ENCODE measurements at regions not wholly inside any gene's neighbourhood (a gene's known extent, or its start where the extent isn't known, plus 50 kb on each side); places are given as distances from the start of the nearest gene placed in this dataset.
A peak's percentile ranks its signal among the peaks of the same experiment; 100 is the strongest.

- H3K36me3 ChIP-seq (ENCODE audit: low read depth): no peaks in the 10 kb centered on the region
- no peaks in the 10 kb centered on the region for H3K4me1 ChIP-seq (ENCODE audit: insufficient read depth, poor library complexity, severe bottlenecking)
- DNase-seq (ENCODE audit: low spot score) (no peak), ATAC-seq (ENCODE audit: low read depth) (no peak)
- H3K9me3 ChIP-seq (ENCODE audit: severe bottlenecking): no peaks in the 10 kb centered on the region
- peak; percentile 74 for TF ChIP-seq CTCF (IDR thresholded peaks at IDR 0.05; ENCODE audit: poor library complexity, severe bottlenecking)
- H3K27ac ChIP-seq (ENCODE audit: poor library complexity, severe bottlenecking): no peak overlapping the region
- H3K27me3 ChIP-seq (ENCODE audit: insufficient read depth, poor library complexity, severe bottlenecking): no peaks in the 10 kb centered on the region
- no peak overlapping the region for H3K4me3 ChIP-seq (ENCODE audit: severe bottlenecking)
These were observed 62.8 kb upstream of the EGFL6 start for GRCh38 chrX:13506574-13506973.

GRCh38 chrX:13502590-13502989, 66.8 kb upstream of the EGFL6 start:
- no peaks in the 10 kb centered on the region for H3K36me3 ChIP-seq (ENCODE audit: low read depth)
- H3K27ac ChIP-seq (ENCODE audit: poor library complexity, severe bottlenecking): no peak overlapping the region
- no peaks in the 10 kb centered on the region for H3K4me1 ChIP-seq (ENCODE audit: insufficient read depth, poor library complexity, severe bottlenecking)
- DNase-seq (ENCODE audit: low spot score) (no peak), ATAC-seq (ENCODE audit: low read depth) (no peak)
- TF ChIP-seq CTCF (IDR thresholded peaks at IDR 0.05; ENCODE audit: poor library complexity, severe bottlenecking): no peak
- H3K9me3 ChIP-seq (ENCODE audit: severe bottlenecking): no peaks in the 10 kb centered on the region
- no peak overlapping the region for H3K4me3 ChIP-seq (ENCODE audit: severe bottlenecking)
- no peaks in the 10 kb centered on the region for H3K27me3 ChIP-seq (ENCODE audit: insufficient read depth, poor library complexity, severe bottlenecking)

- no peak for TF ChIP-seq CTCF (IDR thresholded peaks at IDR 0.05; ENCODE audit: poor library complexity, severe bottlenecking)
- no peaks in the 10 kb centered on the region for H3K36me3 ChIP-seq (ENCODE audit: low read depth)
- no peaks in the 10 kb centered on the region for H3K4me1 ChIP-seq (ENCODE audit: insufficient read depth, poor library complexity, severe bottlenecking)
- no peaks in the 10 kb centered on the region for H3K27me3 ChIP-seq (ENCODE audit: insufficient read depth, poor library complexity, severe bottlenecking)
- no peak for DNase-seq (ENCODE audit: low spot score)
- H3K9me3 ChIP-seq (ENCODE audit: severe bottlenecking): no peaks in the 10 kb centered on the region
- H3K4me3 ChIP-seq (ENCODE audit: severe bottlenecking): no peak overlapping the region
- ATAC-seq (ENCODE audit: low read depth): no peak
- no peak overlapping the region for H3K27ac ChIP-seq (ENCODE audit: poor library complexity, severe bottlenecking)
These were observed 69.7 kb upstream of the EGFL6 start for GRCh38 chrX:13499736-13500135.

- DNase-seq (ENCODE audit: low spot score): no peak
- ATAC-seq (ENCODE audit: low read depth): no peak
- Histone ChIP-seq H3K27me3 (ENCODE audit: insufficient read depth, poor library complexity, severe bottlenecking) (no peaks in the 10 kb centered on the region), H3K9me3 (ENCODE audit: severe bottlenecking) (no peaks in the 10 kb centered on the region), H3K36me3 (ENCODE audit: low read depth) (no peaks in the 10 kb centered on the region), H3K27ac (ENCODE audit: poor library complexity, severe bottlenecking) (no peak overlapping the region), H3K4me3 (ENCODE audit: severe bottlenecking) (no peak overlapping the region), H3K4me1 (ENCODE audit: insufficient read depth, poor library complexity, severe bottlenecking) (no peaks in the 10 kb centered on the region)
- no peak for TF ChIP-seq CTCF (IDR thresholded peaks at IDR 0.05; ENCODE audit: poor library complexity, severe bottlenecking)
These were observed 71.2 kb upstream of the EGFL6 start for GRCh38 chrX:13498238-13498637.

GRCh38 chrX:13495232-13495631, 74.2 kb upstream of the EGFL6 start:
- Histone ChIP-seq H3K27me3 (ENCODE audit: insufficient read depth, poor library complexity, severe bottlenecking) (no peaks in the 10 kb centered on the region), H3K4me1 (ENCODE audit: insufficient read depth, poor library complexity, severe bottlenecking) (no peaks in the 10 kb centered on the region), H3K36me3 (ENCODE audit: low read depth) (no peaks in the 10 kb centered on the region), H3K9me3 (ENCODE audit: severe bottlenecking) (no peaks in the 10 kb centered on the region), H3K27ac (ENCODE audit: poor library complexity, severe bottlenecking) (no peak overlapping the region), H3K4me3 (ENCODE audit: severe bottlenecking) (no peak overlapping the region)
- no peak for TF ChIP-seq CTCF (IDR thresholded peaks at IDR 0.05; ENCODE audit: poor library complexity, severe bottlenecking)
- ATAC-seq (ENCODE audit: low read depth) (no peak), DNase-seq (ENCODE audit: low spot score) (no peak)
